ENCODE measurements at regions not wholly inside any gene's neighbourhood (a gene's known extent, or its start where the extent isn't known, plus 50 kb on each side); places are given as distances from the start of the nearest gene placed in this dataset.

DNA sequence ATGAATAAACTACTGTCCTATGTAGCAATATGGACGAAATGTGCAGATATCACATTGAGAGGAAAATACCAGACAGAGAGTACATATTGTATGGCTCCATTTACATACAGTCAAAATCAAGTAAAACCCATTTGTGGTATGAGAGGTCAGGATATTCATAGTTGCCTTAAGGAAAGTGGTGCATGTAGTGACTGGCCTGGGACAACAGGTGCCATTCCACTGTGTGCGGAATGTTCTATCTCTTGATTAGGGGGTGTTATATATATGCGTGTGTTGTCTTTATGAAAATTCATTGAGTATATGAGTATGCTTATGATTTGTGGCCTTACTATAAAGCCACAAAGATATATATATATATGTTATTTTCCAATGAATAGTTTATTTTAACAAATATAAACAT, 964.0 kb downstream of the SORCS3 start:
- 79 to 87% (median 80%) methylated on average over 3 of the region's 3 CpGs for WGBS, 3 donors

DNA sequence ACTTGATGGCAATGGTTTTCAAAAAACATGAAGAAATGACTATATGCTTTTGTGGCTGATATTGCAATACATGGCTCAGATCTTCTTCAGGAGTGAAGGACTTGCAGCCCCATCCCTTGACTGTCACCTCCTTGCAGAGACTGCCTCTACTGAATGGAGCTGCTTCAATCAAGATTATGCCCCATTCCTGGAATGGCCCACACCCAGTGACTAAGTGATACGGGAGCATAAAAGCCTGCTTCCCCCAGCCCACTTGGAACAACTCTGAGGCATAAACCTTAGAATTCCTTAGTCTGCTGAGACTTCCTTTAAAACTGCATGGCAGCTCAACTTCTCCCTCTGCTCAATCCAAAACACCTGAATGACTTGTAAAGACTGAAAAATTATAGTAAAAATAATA, 957.1 kb downstream of the SORCS3 start:
- ATAC-seq (no peak), DNase-seq (no peak)
- WGBS, 3 donors = 60 to 72% (median 64%) methylated on average over 1 of the region's 1 CpG
- no peak for TF ChIP-seq CTCF (IDR thresholded peaks at IDR 0.05)
- no peaks in the 10 kb centered on the region for H3K9me3 ChIP-seq
- H3K27ac ChIP-seq = no peak overlapping the region
- no peaks in the 10 kb centered on the region for H3K36me3 ChIP-seq (ENCODE audit: insufficient read depth in 1 of 2, low read depth in 1 of 2)
- H3K27me3 ChIP-seq (ENCODE audit: insufficient read depth in 3 of 3, low read length in 2 of 3) = no peaks in the 10 kb centered on the region
- H3K4me3 ChIP-seq = no peak overlapping the region
- no peaks in the 10 kb centered on the region for H3K4me1 ChIP-seq
- intact Hi-C loops (cut with DNase I) = no loop called here

More for the DNA sequence above, 964.0 kb downstream of the SORCS3 start:
- ATAC-seq (no peak), DNase-seq (no peak)
- H3K4me3 ChIP-seq = no peak overlapping the region
- intact Hi-C loops (cut with DNase I) = no loop called here
- H3K27ac ChIP-seq = no peak overlapping the region
- no peak for TF ChIP-seq CTCF (IDR thresholded peaks at IDR 0.05)
- no peaks in the 10 kb centered on the region for H3K4me1 ChIP-seq
- H3K9me3 ChIP-seq = peaks cover 4% of the 10 kb centered on the region
- no peaks in the 10 kb centered on the region for H3K36me3 ChIP-seq (ENCODE audit: insufficient read depth in 1 of 2, low read depth in 1 of 2)
- no peaks in the 10 kb centered on the region for H3K27me3 ChIP-seq (ENCODE audit: insufficient read depth in 3 of 3, low read length in 2 of 3)

DNA sequence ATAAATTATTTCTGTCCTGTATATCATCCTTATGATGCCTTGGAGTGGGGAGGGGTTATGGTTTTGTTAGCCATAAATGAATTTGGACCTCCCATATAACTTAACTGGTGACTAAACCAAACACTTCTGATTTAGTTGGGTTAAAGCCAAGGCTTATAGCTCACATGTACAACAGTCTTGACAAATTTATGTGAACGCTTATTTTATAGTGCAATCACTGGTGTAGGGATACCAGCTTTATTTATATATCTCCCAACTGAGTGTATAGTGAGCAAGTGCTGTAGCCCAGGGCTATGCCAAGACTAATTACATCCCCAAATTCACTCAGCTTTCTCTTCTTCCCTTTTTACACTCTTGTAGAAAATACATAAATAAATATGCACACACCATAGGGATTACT, 956.2 kb downstream of the SORCS3 start:
- H3K36me3 ChIP-seq (ENCODE audit: insufficient read depth in 1 of 2, low read depth in 1 of 2) = no peaks in the 10 kb centered on the region
- H3K4me1 ChIP-seq = no peaks in the 10 kb centered on the region
- H3K27ac ChIP-seq = no peak overlapping the region
- no peak overlapping the region for H3K4me3 ChIP-seq
- DNase-seq = no peak
- TF ChIP-seq CTCF (IDR thresholded peaks at IDR 0.05) = no peak
- H3K27me3 ChIP-seq (ENCODE audit: insufficient read depth in 3 of 3, low read length in 2 of 3) = no peaks in the 10 kb centered on the region
- H3K9me3 ChIP-seq = no peaks in the 10 kb centered on the region
- intact Hi-C loops (cut with DNase I) = no loop called here
- 73 to 86% (median 73%) methylated on average over 1 of the region's 1 CpG for WGBS, 3 donors
- no peak for ATAC-seq

DNA sequence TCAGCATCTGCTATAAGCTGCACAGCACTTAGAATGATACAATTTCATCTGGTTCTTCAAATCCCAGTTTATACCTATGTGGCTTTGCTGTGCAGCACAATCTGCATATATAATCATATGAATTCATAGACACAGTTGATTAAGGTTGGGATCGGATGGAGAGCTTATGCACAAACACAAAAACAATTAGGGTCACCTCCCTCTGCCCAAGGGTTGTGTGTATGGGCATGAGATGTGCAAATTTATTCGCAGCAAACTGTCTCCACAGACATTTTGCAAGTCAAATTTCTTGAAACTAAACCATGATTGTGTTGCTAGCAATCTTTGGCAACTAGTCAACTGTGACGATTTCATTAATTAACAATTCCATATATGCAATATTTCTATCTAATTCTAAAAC, 955.7 kb downstream of the SORCS3 start:
- H3K27ac ChIP-seq = no peak overlapping the region
- no peak for DNase-seq
- 74 to 80% (median 79%) methylated on average over 3 of the region's 3 CpGs for WGBS, 3 donors
- H3K9me3 ChIP-seq = no peaks in the 10 kb centered on the region
- H3K27me3 ChIP-seq (ENCODE audit: insufficient read depth in 3 of 3, low read length in 2 of 3) = no peaks in the 10 kb centered on the region
- no peaks in the 10 kb centered on the region for H3K4me1 ChIP-seq
- TF ChIP-seq CTCF (IDR thresholded peaks at IDR 0.05) = no peak
- intact Hi-C loops (cut with DNase I) = no loop called here
- no peak for ATAC-seq
- H3K36me3 ChIP-seq (ENCODE audit: insufficient read depth in 1 of 2, low read depth in 1 of 2) = no peaks in the 10 kb centered on the region
- H3K4me3 ChIP-seq = no peak overlapping the region

DNA sequence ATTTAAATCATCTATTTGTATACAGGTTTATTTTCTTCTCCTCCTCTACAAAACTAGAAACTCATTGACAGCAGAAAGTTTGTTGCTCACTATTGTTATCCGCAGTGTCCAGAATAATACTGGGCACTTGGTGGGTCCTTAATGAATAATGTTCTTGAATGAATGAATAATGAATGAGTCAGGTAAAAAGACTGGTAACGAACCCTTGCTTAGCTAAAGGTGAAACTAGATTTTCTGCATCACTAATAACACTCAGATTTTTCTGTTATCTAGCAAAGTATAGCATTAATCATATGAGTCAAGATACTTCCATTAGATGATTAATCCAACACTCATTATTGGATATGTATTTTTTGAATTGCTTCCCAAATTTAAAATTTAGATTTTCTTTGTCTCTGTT, 953.2 kb downstream of the SORCS3 start:
- Histone ChIP-seq H3K9me3 (no peaks in the 10 kb centered on the region), H3K4me1 (no peaks in the 10 kb centered on the region), H3K27me3 (ENCODE audit: insufficient read depth in 3 of 3, low read length in 2 of 3) (no peaks in the 10 kb centered on the region), H3K27ac (no peak overlapping the region), H3K4me3 (no peak overlapping the region), H3K36me3 (ENCODE audit: insufficient read depth in 1 of 2, low read depth in 1 of 2) (no peaks in the 10 kb centered on the region)
- no peak for TF ChIP-seq CTCF (IDR thresholded peaks at IDR 0.05)
- DNase-seq (no peak), ATAC-seq (no peak)
- intact Hi-C loops (cut with DNase I) = no loop called here
- WGBS, 3 donors = 74 to 81% (median 78%) methylated on average over 2 of the region's 2 CpGs

Measured in psoas muscle (tissue), 7 donors.